Endothelial cell of umbilical vein (primary cell): ENCODE measurements at regions not wholly inside any gene's neighbourhood (a gene's known extent, or its start where the extent isn't known, plus 50 kb on each side); places are given as distances from the start of the nearest gene placed in this dataset.

Experiments used
- BruUV-seq: library from RNA; stranded (reverse); fragments of 400-500 nt; replicated peaks from 2 replicates; lab custom pipeline; 2021; lab: Mats Ljungman, UMichigan
- CTCF ChIA-PET: fragments of 300-600, 350-600 bp; sonication (Branson Sonifier 250); formaldehyde crosslinking; loops from one replicate; lab custom pipeline; 2021; ENCODE audit warnings: antibody characterized with exemption, inconsistent platforms; lab: Charles Lee
- POLR2A ChIA-PET: fragments of 300-600, 350-600 bp; sonication (Branson Sonifier 250); formaldehyde crosslinking; loops from one replicate; lab custom pipeline; 2021; ENCODE audit warnings: antibody characterized with exemption, inconsistent platforms; lab: Charles Lee
- DNase-seq: peaks from one replicate; pipeline ENCODE4 v3.0.0-alpha.2; 2011; ENCODE audit warnings: low read depth, low spot score
- FAIRE-seq: peaks from 2 replicates; lab custom pipeline; 2011; peaks lifted over from hg19 to GRCh38; lab: Jason Lieb, UNC
- H2AFZ ChIP-seq: 2 replicates; pipeline ENCODE4 v1.6.0; 2012; ENCODE audit warnings: low read depth, low read length, control low read depth, inconsistent platforms
- H3K27ac ChIP-seq: 2 replicates; pipeline ENCODE4 v1.5.1; 2011; ENCODE audit warnings: low read depth, mild to moderate bottlenecking, control low read depth, low read length, moderate library complexity; ENCODE audit not compliant: insufficient read depth
- H3K27me3 ChIP-seq, 2 experiments: 2 replicates each; pipeline versions ENCODE4 v1.6.0 to v1.6.1; 2011; ENCODE audit warnings: low read length in 2 of 2, mixed read lengths in 1 of 2; ENCODE audit not compliant: control insufficient read depth in 2 of 2, insufficient read depth in 2 of 2
- H3K36me3 ChIP-seq, 2 experiments: 2 replicates in 1 of 2; 3 replicates in 1 of 2; pipeline ENCODE4 v1.5.1; 2011; ENCODE audit warnings: low read length in 2 of 2, mild to moderate bottlenecking in 1 of 2, moderate library complexity in 1 of 2; ENCODE audit not compliant: control insufficient read depth in 2 of 2, insufficient read depth in 2 of 2; ENCODE audit errors: extremely low read depth in 1 of 2
- H3K4me1 ChIP-seq: 3 replicates; pipeline ENCODE4 v1.5.1; 2011; ENCODE audit warnings: mild to moderate bottlenecking, low read length; ENCODE audit not compliant: control insufficient read depth, insufficient read depth; ENCODE audit errors: extremely low read depth
- H3K4me2 ChIP-seq: 2 replicates; pipeline ENCODE4 v1.6.1; 2011; ENCODE audit warnings: low read length, control low read depth, mixed read lengths; ENCODE audit not compliant: insufficient read depth
- H3K4me3 ChIP-seq, 3 experiments: fragments of 200-600 bp in 1 of 3; sonication (generic), shearing (Covaris generic) in 1 of 3; replicated peaks in 1 of 3; 2 replicates each; pipeline ENCODE4 v1.5.1; 2011 to 2016; ENCODE audit warnings: control low read depth in 3 of 3, low read length in 3 of 3, mild to moderate bottlenecking in 2 of 3, inconsistent platforms in 1 of 3, low read depth in 1 of 3, moderate library complexity in 1 of 3; ENCODE audit not compliant: insufficient read depth in 1 of 3
- H3K79me2 ChIP-seq: 2 replicates; pipeline ENCODE4 v1.6.0; 2012; ENCODE audit warnings: low read length, inconsistent platforms; ENCODE audit not compliant: control insufficient read depth, insufficient read depth
- H3K9ac ChIP-seq: replicated peaks from 2 replicates; pipeline ENCODE3; 2011; ENCODE audit warnings: low read length, control low read depth; ENCODE audit not compliant: insufficient read depth; ENCODE audit errors: extremely low read depth
- H3K9me1 ChIP-seq: replicated peaks from 3 replicates; pipeline ENCODE4 v1.6.0; 2011; ENCODE audit warnings: mild to moderate bottlenecking, low read length; ENCODE audit not compliant: control insufficient read depth, insufficient read depth; ENCODE audit errors: extremely low read depth
- H3K9me3 ChIP-seq: replicated peaks from 2 replicates; pipeline ENCODE4 v1.5.1; 2012; ENCODE audit warnings: low read length, inconsistent platforms; ENCODE audit not compliant: control insufficient read depth, insufficient read depth
- H4K20me1 ChIP-seq: replicated peaks from 2 replicates; pipeline ENCODE3; 2011; ENCODE audit warnings: mild to moderate bottlenecking, low read length; ENCODE audit not compliant: control insufficient read depth, insufficient read depth; ENCODE audit errors: extremely low read depth
- EZH2 ChIP-seq: IDR thresholded peaks from 2 replicates; pipeline ENCODE4 v1.6.1; 2012; ENCODE audit warnings: borderline replicate concordance, low read depth, mild to moderate bottlenecking, moderate library complexity, low read length, inconsistent platforms; ENCODE audit not compliant: severe bottlenecking
- FOS ChIP-seq: IDR thresholded peaks from 2 replicates; pipeline ENCODE4 v1.6.1; 2011; ENCODE audit warnings: mild to moderate bottlenecking, low read length, moderate library complexity, borderline replicate concordance; ENCODE audit not compliant: insufficient read depth
- GATA2 ChIP-seq: IDR thresholded peaks from 2 replicates; pipeline ENCODE4 v1.7.0; 2011; ENCODE audit warnings: low read depth, mild to moderate bottlenecking, moderate library complexity, mixed read lengths, low read length; ENCODE audit not compliant: insufficient read length, insufficient read depth
- JUN ChIP-seq: IDR thresholded peaks from 2 replicates; pipeline ENCODE4 v1.6.1; 2011; ENCODE audit warnings: borderline replicate concordance, low read depth; ENCODE audit not compliant: insufficient read length, insufficient read depth
- MYC ChIP-seq: IDR thresholded peaks from one replicate; pipeline ENCODE4 v1.6.1; 2011; ENCODE audit warnings: mild to moderate bottlenecking, low read depth, low read length
- POLR2A ChIP-seq: IDR thresholded peaks from 2 replicates; pipeline ENCODE4 v1.6.1; 2012; ENCODE audit warnings: low read depth, mild to moderate bottlenecking, control low read depth, low read length
- POLR2AphosphoS5 ChIP-seq: IDR thresholded peaks from 2 replicates; pipeline ENCODE4 v1.6.1; 2012; ENCODE audit warnings: low read depth, mild to moderate bottlenecking, control low read depth, low read length, moderate library complexity; ENCODE audit not compliant: insufficient read depth
- dilution Hi-C: fragments of 300-500 bp; cut with MboI; formaldehyde crosslinking; loops from one replicate; pipeline ENCODE4 v1.15.0; 2019; ENCODE audit warnings: low sequenced_read_pairs; ENCODE audit not compliant: extremely low pct_ligation_motif_present
- intact Hi-C: fragments of 100-400 bp; cut with micrococcal nuclease; formaldehyde crosslinking; loops from one replicate; pipeline ENCODE4 v1.10.0; 2022
- TF ChIP-seq, protein P1 (sequence below): IDR thresholded peaks from 2 replicates; pipeline ENCODE4 v1.6.1; 2011; ENCODE audit not compliant: insufficient read depth, insufficient read length
- TF ChIP-seq, protein P2 (sequence below), 2 donors: IDR thresholded peaks; 1 replicate in 1 of 2; 2 replicates in 1 of 2; pipeline ENCODE4 v1.5.1; 2011; ENCODE audit warnings: low read length in 2 of 2, mild to moderate bottlenecking in 2 of 2, moderate library complexity in 2 of 2, control low read depth in 1 of 2, inconsistent platforms in 1 of 2, low read depth in 1 of 2; ENCODE audit not compliant: insufficient read depth in 1 of 2; ENCODE audit errors: extremely low read depth in 1 of 2

- dilution Hi-C loops (no loop called here), intact Hi-C loops (loop anchor here (10.0 kb wide), 1 partner anchor 976 kb away; no protein-coding TSS in a partner anchor)
- Histone ChIP-seq H3K4me2 (no peak overlapping the region), H3K9me3 (no peaks in the 10 kb centered on the region), H3K27me3 (no peaks in the 10 kb centered on the region), H3K9ac (no peak overlapping the region), H3K4me3 (no peak overlapping the region), H3K36me3 (no peaks in the 10 kb centered on the region), H3K79me2 (no peaks in the 10 kb centered on the region), H3K27ac (no peak overlapping the region), H4K20me1 (no peaks in the 10 kb centered on the region), H3K9me1 (no peaks in the 10 kb centered on the region), H3K4me1 (peaks cover 19% of the 10 kb centered on the region), H2AFZ (no peak overlapping the region)
- DNase-seq (no peak), FAIRE-seq (no peak)
- BruUV-seq, result no TSS peak
- TF ChIP-seq, protein P1, sequence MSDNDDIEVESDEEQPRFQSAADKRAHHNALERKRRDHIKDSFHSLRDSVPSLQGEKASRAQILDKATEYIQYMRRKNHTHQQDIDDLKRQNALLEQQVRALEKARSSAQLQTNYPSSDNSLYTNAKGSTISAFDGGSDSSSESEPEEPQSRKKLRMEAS, result no peak
- TF ChIP-seq GATA2, result no peak
- TF ChIP-seq POLR2AphosphoS5, result no peak
- TF ChIP-seq FOS, result no peak
- TF ChIP-seq, protein P2, sequence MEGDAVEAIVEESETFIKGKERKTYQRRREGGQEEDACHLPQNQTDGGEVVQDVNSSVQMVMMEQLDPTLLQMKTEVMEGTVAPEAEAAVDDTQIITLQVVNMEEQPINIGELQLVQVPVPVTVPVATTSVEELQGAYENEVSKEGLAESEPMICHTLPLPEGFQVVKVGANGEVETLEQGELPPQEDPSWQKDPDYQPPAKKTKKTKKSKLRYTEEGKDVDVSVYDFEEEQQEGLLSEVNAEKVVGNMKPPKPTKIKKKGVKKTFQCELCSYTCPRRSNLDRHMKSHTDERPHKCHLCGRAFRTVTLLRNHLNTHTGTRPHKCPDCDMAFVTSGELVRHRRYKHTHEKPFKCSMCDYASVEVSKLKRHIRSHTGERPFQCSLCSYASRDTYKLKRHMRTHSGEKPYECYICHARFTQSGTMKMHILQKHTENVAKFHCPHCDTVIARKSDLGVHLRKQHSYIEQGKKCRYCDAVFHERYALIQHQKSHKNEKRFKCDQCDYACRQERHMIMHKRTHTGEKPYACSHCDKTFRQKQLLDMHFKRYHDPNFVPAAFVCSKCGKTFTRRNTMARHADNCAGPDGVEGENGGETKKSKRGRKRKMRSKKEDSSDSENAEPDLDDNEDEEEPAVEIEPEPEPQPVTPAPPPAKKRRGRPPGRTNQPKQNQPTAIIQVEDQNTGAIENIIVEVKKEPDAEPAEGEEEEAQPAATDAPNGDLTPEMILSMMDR (IDR thresholded peaks at IDR 0.05; ENCODE audit: extremely low read depth in 1 of 2, insufficient read depth in 1 of 2, low read depth in 1 of 2, low read length in 2 of 2), result no peak
- TF ChIP-seq POLR2A, result no peak
- TF ChIP-seq EZH2, result no peak
- no peak for TF ChIP-seq MYC
- no peak for TF ChIP-seq JUN
- POLR2A ChIA-PET, result no interaction called here
- CTCF ChIA-PET, result no interaction called here
Observed at GRCh38 chr17:17410357-17410756, 66.4 kb upstream of the MED9 start.
